CD14-positive monocyte (primary cell): ENCODE measurements at regions not wholly inside any gene's neighbourhood (a gene's known extent, or its start where the extent isn't known, plus 50 kb on each side); places are given as distances from the start of the nearest gene placed in this dataset.

Experiments
- DNase-seq, 3 donors: peaks; one replicate each; pipeline ENCODE4 v3.0.0-alpha.2; 2011 to 2022
- H2AFZ ChIP-seq: 2 replicates; pipeline ENCODE4 v1.6.0; 2012; ENCODE audit warnings: mild to moderate bottlenecking, low read depth, low read length, inconsistent platforms; ENCODE audit not compliant: insufficient read depth, poor library complexity, severe bottlenecking
- H3K27ac ChIP-seq, 2 donors: 1 replicate in 1 of 2; 2 replicates in 1 of 2; pipeline ENCODE4 v1.5.1; 2012 to 2013; ENCODE audit warnings: low read length in 2 of 2, control low read depth in 1 of 2, inconsistent platforms in 1 of 2, low read depth in 1 of 2, mild to moderate bottlenecking in 1 of 2
- H3K27me3 ChIP-seq, 2 donors: one replicate each; pipeline versions ENCODE4 v1.6.0 to v1.6.1; 2011 to 2013; ENCODE audit warnings: low read length in 2 of 2; ENCODE audit not compliant: control insufficient read depth in 2 of 2, insufficient read depth in 2 of 2
- H3K36me3 ChIP-seq, 2 donors: replicated peaks in 1 of 2; 1 replicate in 1 of 2; 2 replicates in 1 of 2; pipeline versions ENCODE4 v1.5.1 to v1.6.1; 2012 to 2013; ENCODE audit warnings: low read length in 2 of 2, control low read depth in 1 of 2, inconsistent platforms in 1 of 2, mild to moderate bottlenecking in 1 of 2; ENCODE audit not compliant: insufficient read depth in 2 of 2, control insufficient read depth in 1 of 2
- H3K4me1 ChIP-seq, 2 donors: 1 replicate in 1 of 2; 2 replicates in 1 of 2; pipeline versions ENCODE4 v1.5.1 to v1.6.1; 2012 to 2013; ENCODE audit warnings: low read length in 2 of 2, control low read depth in 1 of 2, inconsistent platforms in 1 of 2, mild to moderate bottlenecking in 1 of 2, moderate library complexity in 1 of 2; ENCODE audit not compliant: insufficient read depth in 2 of 2, control insufficient read depth in 1 of 2
- H3K4me2 ChIP-seq: replicated peaks from 2 replicates; pipeline ENCODE3; 2012; ENCODE audit warnings: low read length, moderate library complexity, mild to moderate bottlenecking; ENCODE audit not compliant: poor library complexity, severe bottlenecking; ENCODE audit errors: extremely low read depth
- H3K4me3 ChIP-seq, 3 experiments: fragments of 200-600 bp in 1 of 3; sonication (generic) in 1 of 3; replicated peaks in 1 of 3; 1 replicate in 2 of 3; 2 replicates in 1 of 3; pipeline ENCODE4 v1.5.1; 2011 to 2013; ENCODE audit warnings: low read length in 3 of 3, mild to moderate bottlenecking in 3 of 3, control low read depth in 2 of 3, low read depth in 2 of 3, inconsistent platforms in 1 of 3, moderate library complexity in 1 of 3
- H3K79me2 ChIP-seq: 2 replicates; pipeline ENCODE4 v1.6.0; 2012; ENCODE audit warnings: mild to moderate bottlenecking, control low read depth, inconsistent platforms, low read length, moderate library complexity; ENCODE audit not compliant: insufficient read depth
- H3K9ac ChIP-seq: 2 replicates; pipeline ENCODE4 v1.6.0; 2017; ENCODE audit warnings: low read length, mild to moderate bottlenecking; ENCODE audit not compliant: insufficient read depth, poor library complexity, severe bottlenecking
- H3K9me3 ChIP-seq, 2 donors: replicated peaks in 1 of 2; 1 replicate in 1 of 2; 2 replicates in 1 of 2; pipeline versions ENCODE4 v1.5.1 to v1.6.1; 2012 to 2013; ENCODE audit warnings: low read length in 2 of 2, control low read depth in 1 of 2; ENCODE audit not compliant: control insufficient read depth in 1 of 2, insufficient read depth in 1 of 2
- H4K20me1 ChIP-seq: 2 replicates; pipeline ENCODE4 v1.6.0; 2012; ENCODE audit warnings: mild to moderate bottlenecking, low read length, control low read depth, moderate library complexity; ENCODE audit not compliant: insufficient read depth
- H3K27ac Mint-ChIP-seq, 7 donors: one replicate each; pipeline ENCODE4 v1.8.0; 2020; ENCODE audit warnings: mild to moderate bottlenecking in 7 of 7, mixed read lengths in 7 of 7, moderate library complexity in 6 of 7, inconsistent platforms in 2 of 7
- H3K27me3 Mint-ChIP-seq, 3 donors: one replicate each; pipeline ENCODE4 v1.8.0; 2021 to 2022; ENCODE audit warnings: low read depth in 3 of 3, mild to moderate bottlenecking in 3 of 3, mixed read lengths in 3 of 3, moderate library complexity in 3 of 3, inconsistent platforms in 1 of 3
- H3K36me3 Mint-ChIP-seq, 2 donors: one replicate each; pipeline ENCODE4 v1.8.0; 2020; ENCODE audit warnings: mixed read lengths in 2 of 2, inconsistent platforms in 1 of 2, mild to moderate bottlenecking in 1 of 2
- H3K4me1 Mint-ChIP-seq: one replicate; pipeline ENCODE4 v1.8.0; 2020; ENCODE audit warnings: mild to moderate bottlenecking, mixed read lengths
- H3K4me3 Mint-ChIP-seq, 2 donors: one replicate each; pipeline ENCODE4 v1.8.0; 2020; ENCODE audit warnings: mild to moderate bottlenecking in 2 of 2, mixed read lengths in 2 of 2, moderate library complexity in 1 of 2
- H3K9me3 Mint-ChIP-seq, 7 donors: one replicate each; pipeline ENCODE4 v1.8.0; 2020 to 2022; ENCODE audit warnings: mixed read lengths in 7 of 7, mild to moderate bottlenecking in 6 of 7, moderate library complexity in 6 of 7, inconsistent platforms in 2 of 7
- WGBS: methylation state at CpG from one replicate; pipeline ENCODE4 v1.1.5; 2013; ENCODE audit warnings: missing lambda C conversion rate; ENCODE audit not compliant: insufficient coverage; 5-methylcytosine and 5-hydroxymethylcytosine counted together
- intact Hi-C, 2 donors: fragments of 100-400 bp; cut with micrococcal nuclease; formaldehyde crosslinking; loops; one replicate each; pipeline versions ENCODE4 v1.15.0 to v1.15.1; 2023
- TF ChIP-seq, protein P1 (sequence below): fragments of 200-600 bp; IDR thresholded peaks from one replicate; pipeline ENCODE4 v1.8.0; 2022; ENCODE audit warnings: antibody characterized with exemption, mild to moderate bottlenecking

GRCh38 chrY:19168202-19168565 lies 394.6 kb upstream of the HSFY2 start:
- no peaks in the 10 kb centered on the region for H3K36me3 ChIP-seq
- no peak overlapping the region for H3K4me3 Mint-ChIP-seq
- H3K4me2 ChIP-seq, result no peak overlapping the region
- peaks cover 0 to 3% of the 10 kb centered on the region in 2 donors for H3K9me3 ChIP-seq
- H4K20me1 ChIP-seq, result no peaks in the 10 kb centered on the region
- no peak overlapping the region for H3K4me3 ChIP-seq
- no peak for DNase-seq
- no peaks in the 10 kb centered on the region for H3K27me3 ChIP-seq
- intact Hi-C loops, result no loop called here
- no peak overlapping the region for H2AFZ ChIP-seq
- no peaks in the 10 kb centered on the region for H3K79me2 ChIP-seq
- no peak overlapping the region for H3K27ac ChIP-seq
- H3K9ac ChIP-seq, result no peak overlapping the region
- no peaks in the 10 kb centered on the region for H3K4me1 ChIP-seq
- TF ChIP-seq, protein P1, sequence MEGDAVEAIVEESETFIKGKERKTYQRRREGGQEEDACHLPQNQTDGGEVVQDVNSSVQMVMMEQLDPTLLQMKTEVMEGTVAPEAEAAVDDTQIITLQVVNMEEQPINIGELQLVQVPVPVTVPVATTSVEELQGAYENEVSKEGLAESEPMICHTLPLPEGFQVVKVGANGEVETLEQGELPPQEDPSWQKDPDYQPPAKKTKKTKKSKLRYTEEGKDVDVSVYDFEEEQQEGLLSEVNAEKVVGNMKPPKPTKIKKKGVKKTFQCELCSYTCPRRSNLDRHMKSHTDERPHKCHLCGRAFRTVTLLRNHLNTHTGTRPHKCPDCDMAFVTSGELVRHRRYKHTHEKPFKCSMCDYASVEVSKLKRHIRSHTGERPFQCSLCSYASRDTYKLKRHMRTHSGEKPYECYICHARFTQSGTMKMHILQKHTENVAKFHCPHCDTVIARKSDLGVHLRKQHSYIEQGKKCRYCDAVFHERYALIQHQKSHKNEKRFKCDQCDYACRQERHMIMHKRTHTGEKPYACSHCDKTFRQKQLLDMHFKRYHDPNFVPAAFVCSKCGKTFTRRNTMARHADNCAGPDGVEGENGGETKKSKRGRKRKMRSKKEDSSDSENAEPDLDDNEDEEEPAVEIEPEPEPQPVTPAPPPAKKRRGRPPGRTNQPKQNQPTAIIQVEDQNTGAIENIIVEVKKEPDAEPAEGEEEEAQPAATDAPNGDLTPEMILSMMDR, result no peak
- 100% methylated on average over 4 of the region's 5 CpGs for WGBS
- no peaks in the 10 kb centered on the region for H3K4me1 Mint-ChIP-seq
- peaks cover 0 to 2% (median 0%) of the 10 kb centered on the region in 7 donors for H3K9me3 Mint-ChIP-seq
- no peaks in the 10 kb centered on the region for H3K27me3 Mint-ChIP-seq
- H3K36me3 Mint-ChIP-seq, result no peaks in the 10 kb centered on the region
- H3K27ac Mint-ChIP-seq, result no peak overlapping the region

DNA sequence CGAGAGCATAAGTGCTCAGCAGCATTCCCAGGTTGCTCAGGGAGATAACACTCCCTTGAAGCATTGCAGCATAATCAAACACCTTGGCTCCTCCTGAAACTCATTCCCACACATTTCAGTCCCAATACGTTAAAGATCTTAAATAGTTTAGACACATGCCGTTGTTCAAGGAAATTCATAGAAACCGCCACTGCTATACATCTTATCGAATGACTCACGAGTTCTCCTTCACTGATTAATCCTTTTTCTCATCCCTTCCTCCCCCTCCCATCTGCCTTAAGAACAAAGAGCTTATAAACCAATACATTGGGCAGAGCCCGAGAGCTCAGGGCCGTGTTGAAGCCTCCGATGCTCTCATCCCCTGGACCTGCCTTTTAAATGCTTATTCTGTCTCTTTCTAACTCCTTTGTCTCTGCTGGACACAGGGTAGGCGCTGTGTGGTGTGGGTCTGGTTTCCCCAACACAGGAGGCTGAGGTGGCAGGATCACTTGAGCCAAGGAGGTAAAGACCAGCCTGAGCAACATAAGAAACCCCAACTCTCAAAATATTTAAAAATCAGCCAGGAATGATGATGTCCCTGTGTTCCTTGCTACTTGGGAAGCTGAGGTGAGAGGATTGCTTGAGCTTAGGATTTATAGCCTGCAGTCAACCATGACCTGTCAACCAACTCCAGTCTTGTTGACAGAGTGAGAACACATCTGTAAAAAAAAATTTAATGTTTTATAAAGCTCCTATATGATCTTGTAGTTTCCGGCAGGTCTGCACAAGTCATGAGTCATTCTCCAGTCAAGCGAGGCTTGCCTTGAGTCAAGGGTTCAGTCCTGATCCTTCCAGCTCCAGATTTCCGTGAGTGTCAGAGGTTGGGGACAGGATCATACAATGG lies 394.0 kb upstream of the HSFY2 start:
- H3K4me1 Mint-ChIP-seq, result no peaks in the 10 kb centered on the region
- H3K9me3 Mint-ChIP-seq, result peaks cover 0 to 1% (median 0%) of the 10 kb centered on the region in 7 donors
- H3K9ac ChIP-seq, result no peak overlapping the region
- intact Hi-C loops, result no loop called here
- H3K4me1 ChIP-seq, result no peaks in the 10 kb centered on the region
- TF ChIP-seq, protein P1, result no peak
- no peaks in the 10 kb centered on the region for H4K20me1 ChIP-seq
- H3K27ac Mint-ChIP-seq, result no peak overlapping the region
- no peaks in the 10 kb centered on the region for H3K36me3 ChIP-seq
- H3K27ac ChIP-seq, result no peak overlapping the region
- H3K79me2 ChIP-seq, result no peaks in the 10 kb centered on the region
- H3K4me2 ChIP-seq, result no peak overlapping the region
- no peak overlapping the region for H3K4me3 ChIP-seq
- H3K27me3 Mint-ChIP-seq, result no peaks in the 10 kb centered on the region
- H3K36me3 Mint-ChIP-seq, result no peaks in the 10 kb centered on the region
- H2AFZ ChIP-seq, result no peak overlapping the region
- peaks cover 0 to under 1% of the 10 kb centered on the region in 2 donors for H3K9me3 ChIP-seq
- no peak for DNase-seq
- H3K4me3 Mint-ChIP-seq, result no peak overlapping the region
- H3K27me3 ChIP-seq, result no peaks in the 10 kb centered on the region
- 95% methylated on average over 4 of the region's 13 CpGs for WGBS
